A549 (cell line): ENCODE measurements at regions not wholly inside any gene's neighbourhood (a gene's known extent, or its start where the extent isn't known, plus 50 kb on each side); places are given as distances from the start of the nearest gene placed in this dataset.

Experiments
- ATAC-seq, 2 experiments: fragments of 200-7000 bp in 1 of 2; fragments of >200 bp in 1 of 2; cut with Nextera tagmentation in 1 of 2; cut with Tn5 transposase in 1 of 2; 3 replicates each; pipeline versions ENCODE4 v1.8.0 to v1.9.1; 2018 to 2020; ENCODE audit warnings: mild to moderate bottlenecking in 1 of 2, moderate library complexity in 1 of 2
- CTCF ChIA-PET: fragments of 300-600 bp; sonication (Branson Sonifier 250); formaldehyde crosslinking; extraction: SDS; loops from one replicate; lab custom pipeline; 2021; ENCODE audit warnings: antibody characterized with exemption, inconsistent platforms; lab: Yijun Ruan, JAX
- POLR2A ChIA-PET: fragments of 350-600 bp; formaldehyde crosslinking; extraction: SDS; loops from one replicate; lab custom pipeline; 2021; ENCODE audit warnings: antibody characterized with exemption, inconsistent platforms; lab: Yijun Ruan, JAX
- DNase-seq, 2 experiments: peaks; one replicate each; pipeline versions ENCODE4 v3.0.0 to v3.0.0-alpha.2; 2011 to 2016; ENCODE audit warnings: low read depth in 1 of 2, low spot score in 1 of 2
- FAIRE-seq: peaks from 2 replicates; lab custom pipeline; 2011; peaks lifted over from hg19 to GRCh38; lab: Jason Lieb, UNC
- H3K27ac ChIP-seq, 2 experiments: fragments of >200 bp; sonication (Bioruptor Twin); formaldehyde crosslinking; 3 replicates each; pipeline ENCODE4 v1.5.1; 2016 to 2017
- H3K4me1 ChIP-seq: fragments of >200 bp; sonication (Bioruptor Twin); formaldehyde crosslinking; 3 replicates; pipeline ENCODE4 v1.6.1; 2016
- H3K4me2 ChIP-seq: fragments of >200 bp; sonication (Bioruptor Twin); formaldehyde crosslinking; 3 replicates; pipeline ENCODE4 v1.6.1; 2016
- H3K4me3 ChIP-seq: fragments of >200 bp; sonication (Bioruptor Twin); formaldehyde crosslinking; 3 replicates; pipeline ENCODE4 v1.5.1; 2016
- H3K9me3 ChIP-seq: fragments of >200 bp; sonication (Bioruptor Twin); formaldehyde crosslinking; 3 replicates; pipeline ENCODE4 v1.6.1; 2016
- CBX8 ChIP-seq: fragments of 200-600 bp; sonication (generic); IDR thresholded peaks from 2 replicates; pipeline ENCODE4 v1.6.1; 2016
- CHD2 ChIP-seq: fragments of 150-350 bp; IDR thresholded peaks from 2 replicates; pipeline ENCODE4 v1.6.1; 2014; ENCODE audit warnings: low read length; ENCODE audit not compliant: partially characterized antibody
- EHF ChIP-seq: fragments of 250-450 bp; sonication (Bioruptor Pico); IDR thresholded peaks from 2 replicates; pipeline ENCODE4 v1.5.0; 2020; ENCODE audit warnings: mild to moderate bottlenecking
- EHMT2 ChIP-seq: fragments of 200-600 bp; sonication (generic); IDR thresholded peaks from 2 replicates; pipeline ENCODE4 v1.6.1; 2016; ENCODE audit warnings: antibody characterized with exemption, low read depth, mild to moderate bottlenecking, moderate library complexity
- EP300 ChIP-seq, 2 experiments: fragments of >200 bp; sonication (Bioruptor Twin); formaldehyde crosslinking; IDR thresholded peaks; 2 replicates in 1 of 2; 3 replicates in 1 of 2; pipeline ENCODE4 v1.6.1; 2016 to 2017
- ESRRA ChIP-seq: fragments of 150-350 bp; IDR thresholded peaks from 2 replicates; pipeline ENCODE4 v1.6.1; 2014; ENCODE audit warnings: mild to moderate bottlenecking, low read length, borderline replicate concordance
- HDAC2 ChIP-seq: fragments of 200-600 bp; sonication (generic); IDR thresholded peaks from 2 replicates; pipeline ENCODE4 v1.6.1; 2016
- HOXB13 ChIP-seq: fragments of 250-450 bp; sonication (Bioruptor Pico); IDR thresholded peaks from 2 replicates; pipeline ENCODE4 v1.5.0; 2020; ENCODE audit warnings: low read depth, mild to moderate bottlenecking, moderate library complexity
- JUN ChIP-seq, 2 experiments: fragments of >200 bp; sonication (Bioruptor Twin); formaldehyde crosslinking; IDR thresholded peaks; 2 replicates in 1 of 2; 3 replicates in 1 of 2; pipeline ENCODE4 v1.6.1; 2016 to 2017
- KDM5A ChIP-seq: fragments of 200-600 bp; sonication (generic); IDR thresholded peaks from 2 replicates; pipeline ENCODE4 v1.6.1; 2016; ENCODE audit warnings: antibody characterized with exemption, mild to moderate bottlenecking
- MAFK ChIP-seq: fragments of 450-650 bp; IDR thresholded peaks from 2 replicates; pipeline ENCODE4 v1.6.1; 2014; ENCODE audit not compliant: partially characterized antibody
- NFE2L2 ChIP-seq: fragments of 150-350 bp; conservative IDR thresholded peaks from 2 replicates; pipeline ENCODE4 v1.6.1; 2014; ENCODE audit warnings: low read length
- NPAS2 ChIP-seq: fragments of 250-450 bp; sonication (Bioruptor Pico); IDR thresholded peaks from 2 replicates; pipeline ENCODE4 v1.8.0; 2022; ENCODE audit warnings: mild to moderate bottlenecking, moderate library complexity, borderline replicate concordance
- PHF8 ChIP-seq: fragments of 200-600 bp; sonication (generic); IDR thresholded peaks from 2 replicates; pipeline ENCODE4 v1.6.1; 2016; ENCODE audit warnings: low read depth, mild to moderate bottlenecking, antibody characterized with exemption, moderate library complexity, borderline replicate concordance
- POLR2A ChIP-seq: IDR thresholded peaks from 2 replicates; pipeline ENCODE4 v1.6.1; 2012; ENCODE audit warnings: mild to moderate bottlenecking, low read length
- RARB ChIP-seq: fragments of 250-450 bp; sonication (Bioruptor Pico); IDR thresholded peaks from 2 replicates; pipeline ENCODE4 v1.8.0; 2021; ENCODE audit warnings: mild to moderate bottlenecking, moderate library complexity
- RCOR1 ChIP-seq: fragments of 150-350 bp; IDR thresholded peaks from 2 replicates; pipeline ENCODE4 v1.6.1; 2014; ENCODE audit warnings: antibody characterized with exemption, low read length, low read depth
- SREBF2 ChIP-seq: fragments of 450-650 bp; IDR thresholded peaks from 2 replicates; pipeline ENCODE4 v1.6.1; 2014; ENCODE audit warnings: mild to moderate bottlenecking, moderate library complexity
- TFCP2L1 ChIP-seq: fragments of 250-450 bp; sonication (Bioruptor Pico); IDR thresholded peaks from 2 replicates; pipeline ENCODE4 v1.5.0; 2021; ENCODE audit warnings: mild to moderate bottlenecking
- TP53 ChIP-seq: fragments of 250-450 bp; sonication (Bioruptor Pico); IDR thresholded peaks from 2 replicates; pipeline ENCODE4 v1.5.0; 2021; ENCODE audit warnings: mild to moderate bottlenecking, moderate library complexity
- ZC3H11A ChIP-seq: fragments of 450-650 bp; IDR thresholded peaks from 2 replicates; pipeline ENCODE4 v1.6.1; 2014; ENCODE audit warnings: antibody characterized with exemption, mild to moderate bottlenecking
- ZNF302 ChIP-seq: fragments of 250-450 bp; sonication (Bioruptor Pico); IDR thresholded peaks from 2 replicates; pipeline ENCODE4 v1.9.0; 2021; ENCODE audit warnings: inconsistent platforms, mild to moderate bottlenecking, moderate library complexity
- WGBS: methylation state at CpG from one replicate; pipeline ENCODE4 v1.1.6; 2017; ENCODE audit errors: missing lambda C conversion rate; 5-methylcytosine and 5-hydroxymethylcytosine counted together
- TF ChIP-seq, protein P1 (sequence below): fragments of 250-450 bp; sonication (Bioruptor Pico); IDR thresholded peaks from 2 replicates; pipeline ENCODE4 v1.5.0; 2021; ENCODE audit warnings: mild to moderate bottlenecking, moderate library complexity, borderline replicate concordance
- TF ChIP-seq, protein P2 (sequence below): fragments of 150-350 bp; IDR thresholded peaks from 2 replicates; pipeline ENCODE4 v1.6.1; 2014; ENCODE audit warnings: low read depth, mild to moderate bottlenecking, low read length
- TF ChIP-seq, protein P3 (sequence below): IDR thresholded peaks from 2 replicates; pipeline ENCODE4 v1.6.1; 2012

DNA sequence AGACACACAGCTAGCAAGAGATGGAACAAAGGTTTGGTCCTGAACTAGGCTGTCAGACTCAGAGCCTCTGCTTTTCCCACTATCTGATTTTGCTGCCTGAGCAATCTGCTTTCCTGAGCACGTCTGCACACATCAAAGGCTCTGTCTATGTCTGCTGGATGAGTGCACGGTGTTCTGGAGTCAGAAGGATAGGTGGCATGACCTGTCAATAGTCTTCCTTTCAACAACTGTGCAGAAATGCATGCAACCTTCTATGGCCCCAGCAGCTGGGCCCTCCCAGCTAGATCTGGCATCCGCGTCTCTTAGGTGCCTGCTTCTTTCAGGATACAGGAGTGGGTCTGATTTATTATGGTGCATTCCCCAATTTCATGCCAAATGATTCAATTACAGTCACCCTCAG is 138.3 kb downstream of the UTP18 start:
- POLR2A ChIA-PET: interaction anchor here (1.6 kb wide), 1 partner anchor 24 kb away, joined by 9 read pairs; no protein-coding TSS in a partner anchor
- Histone ChIP-seq H3K4me3 (no peak overlapping the region), H3K4me1 (peaks cover 39% of the 10 kb centered on the region), H3K9me3 (no peaks in the 10 kb centered on the region)
- CTCF ChIA-PET: interaction anchor here (0.6 to 2.6 kb wide), 11 partner anchors 10 to 241 kb away, joined by 3 to 10 read pairs (median 4); no protein-coding TSS in a partner anchor
- no peak for DNase-seq
- TF ChIP-seq JUN (IDR thresholded peaks at IDR 0.05) (no peak), CBX8 (no peak), TP53 (no peak), EP300 (IDR thresholded peaks at IDR 0.05) (no peak), HOXB13 (CRISPR knock-in tag) (no peak)
- TF ChIP-seq, protein P1, sequence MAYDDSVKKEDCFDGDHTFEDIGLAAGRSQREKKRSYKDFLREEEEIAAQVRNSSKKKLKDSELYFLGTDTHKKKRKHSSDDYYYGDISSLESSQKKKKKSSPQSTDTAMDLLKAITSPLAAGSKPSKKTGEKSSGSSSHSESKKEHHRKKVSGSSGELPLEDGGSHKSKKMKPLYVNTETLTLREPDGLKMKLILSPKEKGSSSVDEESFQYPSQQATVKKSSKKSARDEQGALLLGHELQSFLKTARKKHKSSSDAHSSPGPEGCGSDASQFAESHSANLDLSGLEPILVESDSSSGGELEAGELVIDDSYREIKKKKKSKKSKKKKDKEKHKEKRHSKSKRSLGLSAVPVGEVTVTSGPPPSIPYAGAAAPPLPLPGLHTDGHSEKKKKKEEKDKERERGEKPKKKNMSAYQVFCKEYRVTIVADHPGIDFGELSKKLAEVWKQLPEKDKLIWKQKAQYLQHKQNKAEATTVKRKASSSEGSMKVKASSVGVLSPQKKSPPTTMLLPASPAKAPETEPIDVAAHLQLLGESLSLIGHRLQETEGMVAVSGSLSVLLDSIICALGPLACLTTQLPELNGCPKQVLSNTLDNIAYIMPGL (CRISPR knock-in tag): no peak
- TF ChIP-seq, all 56 proteins: peak for 0
- H3K4me2 ChIP-seq: peak overlapping the region; percentile 59; the same call in 2 of the 3 replicates
- ATAC-seq: peak; percentile 5 to 18; a peak in 2 of 6 replicates
- no peak for FAIRE-seq
- peak overlapping the region; percentile 71 to 87 for H3K27ac ChIP-seq
- WGBS: 61% methylated on average over 4 of the region's 4 CpGs

DNA sequence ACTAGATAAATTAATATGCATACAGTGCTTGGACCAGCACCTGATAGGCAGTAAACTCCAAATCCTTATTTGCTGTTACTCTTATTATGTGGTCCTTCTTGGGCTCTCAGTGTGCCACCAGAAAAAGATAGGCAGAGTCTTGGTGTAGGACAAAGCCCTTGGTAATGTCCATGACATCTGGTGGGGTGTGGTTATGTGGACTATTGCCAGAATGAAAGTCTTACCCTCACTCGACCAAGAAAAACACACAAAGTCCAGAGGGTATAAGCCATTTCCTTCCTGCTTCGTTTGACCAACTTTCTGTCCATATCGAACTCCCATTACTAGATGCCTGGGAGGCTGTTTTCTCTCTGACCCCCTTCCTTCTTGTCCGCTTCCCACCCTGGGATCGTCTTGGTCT is 140.9 kb downstream of the UTP18 start:
- H3K4me3 ChIP-seq: no peak overlapping the region
- no peak for TF ChIP-seq KDM5A
- no peak for TF ChIP-seq CHD2
- no peak for TF ChIP-seq POLR2A
- TF ChIP-seq PHF8: no peak
- no peak for TF ChIP-seq HDAC2
- no peak for TF ChIP-seq RARB
- TF ChIP-seq EHF (CRISPR knock-in tag): no peak
- no peak for TF ChIP-seq NFE2L2
- TF ChIP-seq ZNF302 (CRISPR knock-in tag): no peak
- H3K4me1 ChIP-seq: peaks cover 39% of the 10 kb centered on the region
- no peaks in the 10 kb centered on the region for H3K9me3 ChIP-seq
- DNase-seq (no peak), ATAC-seq (no peak), FAIRE-seq (no peak)
- ChIA-PET CTCF (interaction anchor here (1.0 to 2.6 kb wide), 4 partner anchors 9 to 134 kb away, joined by 3 to 10 read pairs (median 4); no protein-coding TSS in a partner anchor), POLR2A (no interaction called here)
- H3K4me2 ChIP-seq: peak overlapping the region; percentile 8; the same call in 1 of the 3 replicates
- WGBS: 49% methylated on average over 5 of the region's 5 CpGs
- peak overlapping the region; percentile 36 to 47; a peak in 4 of 6 replicates for H3K27ac ChIP-seq

DNA sequence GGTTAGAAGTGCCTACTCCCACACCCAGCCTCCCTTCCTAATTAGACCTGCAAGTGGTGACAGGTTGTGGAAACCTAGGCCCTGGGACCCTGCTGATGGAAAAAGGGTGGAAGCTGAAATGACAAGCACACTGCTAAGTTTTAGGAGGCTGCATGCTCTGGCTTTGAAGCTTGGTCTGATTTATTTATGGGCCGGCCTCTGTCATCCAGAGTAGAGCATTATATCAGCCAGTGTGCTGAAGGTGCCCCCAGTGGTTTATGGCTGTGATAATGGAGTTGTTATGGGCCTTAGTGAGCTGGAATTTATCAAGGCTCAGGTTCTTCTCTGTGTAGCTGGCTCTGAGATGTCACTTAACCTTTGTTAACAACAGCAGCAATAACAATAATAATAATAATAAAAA is 142.6 kb downstream of the UTP18 start:
- ATAC-seq (no peak), DNase-seq (no peak), FAIRE-seq (no peak)
- H3K9me3 ChIP-seq: no peaks in the 10 kb centered on the region
- CTCF ChIA-PET: interaction anchor here (1.0 to 2.6 kb wide), 5 partner anchors 10 to 133 kb away, joined by 3 to 16 read pairs (median 4); no protein-coding TSS in a partner anchor
- POLR2A ChIA-PET: no interaction called here
- H3K4me2 ChIP-seq: no peak overlapping the region
- no peak overlapping the region for H3K4me3 ChIP-seq
- H3K27ac ChIP-seq: peak overlapping the region in 1 of 2 experiments; percentile 17; a peak in 1 of 6 replicates
- TF ChIP-seq, protein P2, sequence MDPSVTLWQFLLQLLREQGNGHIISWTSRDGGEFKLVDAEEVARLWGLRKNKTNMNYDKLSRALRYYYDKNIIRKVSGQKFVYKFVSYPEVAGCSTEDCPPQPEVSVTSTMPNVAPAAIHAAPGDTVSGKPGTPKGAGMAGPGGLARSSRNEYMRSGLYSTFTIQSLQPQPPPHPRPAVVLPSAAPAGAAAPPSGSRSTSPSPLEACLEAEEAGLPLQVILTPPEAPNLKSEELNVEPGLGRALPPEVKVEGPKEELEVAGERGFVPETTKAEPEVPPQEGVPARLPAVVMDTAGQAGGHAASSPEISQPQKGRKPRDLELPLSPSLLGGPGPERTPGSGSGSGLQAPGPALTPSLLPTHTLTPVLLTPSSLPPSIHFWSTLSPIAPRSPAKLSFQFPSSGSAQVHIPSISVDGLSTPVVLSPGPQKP: no peak
- TF ChIP-seq RCOR1 (no peak), SREBF2 (no peak), EHMT2 (no peak), ZC3H11A (no peak), TFCP2L1 (CRISPR knock-in tag) (no peak), NPAS2 (CRISPR knock-in tag) (no peak), MAFK (no peak), ESRRA (no peak)
- TF ChIP-seq, protein P3, sequence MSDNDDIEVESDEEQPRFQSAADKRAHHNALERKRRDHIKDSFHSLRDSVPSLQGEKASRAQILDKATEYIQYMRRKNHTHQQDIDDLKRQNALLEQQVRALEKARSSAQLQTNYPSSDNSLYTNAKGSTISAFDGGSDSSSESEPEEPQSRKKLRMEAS: no peak
- 90% methylated on average over 1 of the region's 1 CpG for WGBS
- peaks cover 32% of the 10 kb centered on the region for H3K4me1 ChIP-seq
